NCI-H2029 treated with DMSO at 0.1 percent for 48 hours (cell line): ENCODE measurements at regions not wholly inside any gene's neighbourhood (a gene's known extent, or its start where the extent isn't known, plus 50 kb on each side); places are given as distances from the start of the nearest gene placed in this dataset.

Experiments
- DNase-seq: peaks from one replicate; lab custom pipeline; 2025; lab: John Stamatoyannopoulos, UW

DNA sequence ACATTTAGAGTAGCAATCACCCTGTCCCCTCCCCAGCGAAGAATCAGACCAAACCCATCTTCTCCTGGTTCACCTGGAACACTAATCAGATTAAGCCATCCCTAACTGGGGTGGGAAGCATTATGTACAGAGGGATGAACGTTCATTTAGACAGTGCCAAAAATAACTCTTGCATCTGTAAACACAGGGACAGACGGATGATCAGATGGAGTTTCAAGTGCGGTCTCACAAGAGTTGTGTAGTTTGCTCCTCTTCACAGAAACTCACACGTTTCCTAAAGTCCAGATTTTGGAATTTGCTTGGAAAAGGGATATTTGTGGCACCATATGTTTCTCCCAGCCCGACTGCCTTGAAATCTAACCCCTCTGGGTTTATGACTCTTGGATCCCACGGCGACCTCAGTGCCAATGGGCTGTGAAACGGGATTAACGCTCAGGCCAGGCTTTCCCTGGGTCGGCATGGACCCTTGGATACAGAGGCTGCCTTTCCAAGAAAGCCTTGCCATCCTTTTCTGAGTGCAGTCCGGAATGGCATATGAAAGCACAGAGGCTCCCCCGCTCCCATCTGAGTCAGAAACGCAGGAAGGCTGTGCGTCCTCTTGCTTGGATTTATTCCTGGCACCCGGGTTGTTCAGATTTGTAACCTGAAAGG is 293.2 kb upstream of the HABP2 start:
- no peak for DNase-seq

DNA sequence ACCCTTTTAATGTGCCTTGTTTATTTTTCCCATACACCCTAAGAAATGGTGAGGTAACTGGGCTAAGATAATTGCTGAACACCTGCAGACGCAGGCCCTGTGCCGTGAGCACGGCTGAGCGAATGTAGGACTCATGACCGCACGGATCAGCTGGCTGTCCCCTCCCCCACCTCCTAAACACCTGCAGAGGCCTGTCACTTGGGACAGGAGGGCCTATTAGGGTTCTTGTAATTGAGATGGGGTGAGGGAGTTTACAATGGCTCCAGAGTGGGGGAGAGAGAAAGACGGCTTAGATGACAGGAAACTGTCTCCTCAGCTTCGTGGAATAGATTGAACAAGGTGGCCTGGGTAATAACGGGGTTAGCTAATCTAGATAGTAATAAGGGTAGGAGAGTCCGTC is 291.7 kb upstream of the HABP2 start:
- no peak for DNase-seq

DNA sequence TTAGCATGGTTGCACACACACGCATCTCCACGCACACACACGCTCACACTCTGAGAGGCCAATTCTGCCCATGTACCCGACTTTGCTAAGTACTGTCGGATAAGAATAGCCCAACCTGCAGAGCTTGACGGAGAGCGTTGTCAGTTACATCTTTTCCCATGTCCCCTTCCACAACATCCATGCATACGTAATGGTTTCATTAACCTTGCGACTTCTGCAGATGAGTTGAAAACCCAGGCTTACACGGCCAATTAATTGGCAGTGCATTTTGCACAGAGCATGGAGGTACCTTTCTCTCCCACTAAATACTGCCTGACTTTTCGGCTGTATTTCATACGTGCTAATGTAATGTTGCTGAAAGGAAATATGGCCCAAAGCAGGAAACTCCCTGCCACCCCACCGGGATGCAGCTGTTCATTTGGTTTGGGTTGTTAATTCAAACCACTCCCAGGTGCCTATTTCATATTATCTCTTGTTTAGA is 291.2 kb upstream of the HABP2 start:
- DNase-seq, result no peak

DNA sequence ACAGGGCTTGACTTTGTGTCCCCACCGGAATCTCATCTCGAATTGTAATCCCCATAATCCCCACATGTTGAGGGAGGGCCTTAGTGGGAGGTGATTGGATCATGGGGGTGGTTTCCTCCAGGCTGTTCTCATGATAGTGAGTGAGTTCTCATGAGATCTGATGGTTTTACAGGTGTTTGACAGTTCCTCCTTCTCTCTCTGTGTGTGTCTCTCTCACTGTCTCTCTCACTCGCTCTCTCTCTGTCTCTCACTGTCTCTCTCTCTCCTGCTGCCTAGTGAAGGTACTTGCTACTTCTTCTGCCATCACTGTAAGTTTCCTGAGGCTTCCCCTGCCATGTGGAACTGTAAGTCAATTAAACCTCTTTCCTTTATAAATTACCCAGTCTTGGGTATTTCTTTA is 289.8 kb upstream of the HABP2 start:
- DNase-seq, result no peak

DNA sequence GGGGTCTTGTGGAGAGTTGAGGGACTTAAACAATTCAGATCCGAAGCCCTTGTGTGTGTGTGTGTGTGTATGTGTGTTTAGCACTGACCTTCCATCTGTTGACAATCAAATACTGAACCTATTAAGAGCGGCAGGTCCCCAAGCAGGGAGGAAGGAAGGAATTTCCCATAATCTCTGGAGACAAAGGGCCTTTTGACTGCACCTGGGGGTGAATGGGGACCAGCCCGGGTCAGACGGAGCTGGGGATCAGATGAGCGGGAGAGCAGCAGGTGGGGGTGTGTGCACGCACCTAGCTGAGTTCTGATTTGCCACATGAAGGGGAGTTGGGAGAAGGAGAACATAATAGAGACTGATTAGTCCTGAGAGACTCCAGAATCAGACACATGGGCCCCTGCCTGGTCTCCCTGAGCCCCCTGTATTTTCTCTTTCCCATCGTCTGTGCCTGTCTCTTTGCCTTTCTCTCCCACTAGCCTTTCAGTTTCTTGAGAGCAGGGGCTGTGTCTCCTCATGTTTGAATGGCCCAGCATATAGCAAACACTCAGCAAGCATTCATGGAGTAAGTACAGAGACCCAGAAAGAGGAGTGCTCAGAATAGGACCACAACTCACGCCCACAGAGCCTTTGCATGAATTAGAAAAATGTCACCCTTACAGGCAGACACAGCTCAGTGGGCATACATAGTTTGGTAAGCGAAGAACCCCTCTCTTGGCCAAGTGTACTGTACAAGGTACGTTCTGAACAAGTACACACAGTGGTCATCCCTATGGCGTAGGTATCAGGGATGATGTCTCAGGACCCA is 288.3 kb upstream of the HABP2 start:
- no peak for DNase-seq

DNA sequence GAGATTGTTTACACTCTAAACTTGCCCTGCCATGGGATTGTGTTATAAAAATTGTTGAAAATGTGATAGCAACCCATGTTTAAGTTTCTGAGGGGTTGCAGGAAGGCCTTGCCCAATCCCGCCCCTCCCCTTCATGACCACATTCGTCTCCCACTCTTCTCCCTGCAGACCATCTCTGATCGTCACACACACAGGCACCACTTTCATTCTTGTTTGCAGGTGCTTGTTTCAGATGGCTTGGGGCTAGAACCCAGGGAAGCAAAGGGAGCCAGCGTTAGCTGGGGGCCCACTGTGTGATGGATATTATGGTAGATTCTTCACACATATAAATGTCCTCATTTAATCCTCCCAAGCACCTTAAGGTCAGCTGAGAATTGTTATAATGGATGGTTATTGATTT is 286.7 kb upstream of the HABP2 start:
- no peak for DNase-seq

DNA sequence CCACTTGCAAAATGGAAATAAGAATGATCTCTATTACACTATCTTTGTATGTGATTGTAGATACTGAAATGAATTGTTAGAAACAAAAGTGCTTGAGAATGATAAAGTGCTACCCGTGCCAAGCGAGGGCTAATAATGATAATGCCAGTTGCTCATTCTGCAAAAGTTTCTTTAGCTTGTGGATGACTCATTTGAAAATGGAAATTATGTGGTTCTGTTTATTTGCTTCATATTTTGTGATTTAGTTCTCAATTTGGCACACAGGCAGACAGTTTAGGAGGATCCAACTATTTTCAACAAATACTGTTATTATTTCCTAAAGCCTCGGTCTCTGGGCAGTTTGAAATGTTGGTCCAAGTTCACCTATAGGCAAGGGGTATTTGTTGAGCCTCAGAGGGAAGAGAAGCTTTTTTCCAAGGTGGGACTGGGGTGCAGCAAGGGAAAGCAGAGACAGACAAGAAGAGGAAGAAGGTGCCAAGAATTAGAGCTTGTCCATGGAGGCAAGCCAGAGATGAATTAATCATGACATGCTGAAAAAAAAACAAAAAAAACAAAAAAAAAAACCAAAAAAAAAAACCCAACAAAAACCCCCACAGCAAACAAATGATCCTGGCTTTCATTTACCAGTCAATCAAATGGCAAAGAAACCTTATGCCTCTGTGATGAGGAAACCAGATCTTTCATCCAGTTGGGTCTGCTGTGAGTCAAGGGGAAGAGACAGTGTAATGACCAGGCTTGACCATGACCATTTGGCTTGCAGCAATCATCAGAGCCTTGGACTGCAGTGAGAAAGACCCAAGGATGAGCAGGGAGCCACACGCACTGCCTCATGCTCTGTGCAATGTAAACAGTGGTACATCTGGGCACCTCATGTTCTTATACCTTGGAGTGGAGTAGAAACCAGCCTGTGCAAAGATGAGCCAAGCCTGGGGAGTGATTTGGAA is 285.0 kb upstream of the HABP2 start:
- DNase-seq, result no peak

DNA sequence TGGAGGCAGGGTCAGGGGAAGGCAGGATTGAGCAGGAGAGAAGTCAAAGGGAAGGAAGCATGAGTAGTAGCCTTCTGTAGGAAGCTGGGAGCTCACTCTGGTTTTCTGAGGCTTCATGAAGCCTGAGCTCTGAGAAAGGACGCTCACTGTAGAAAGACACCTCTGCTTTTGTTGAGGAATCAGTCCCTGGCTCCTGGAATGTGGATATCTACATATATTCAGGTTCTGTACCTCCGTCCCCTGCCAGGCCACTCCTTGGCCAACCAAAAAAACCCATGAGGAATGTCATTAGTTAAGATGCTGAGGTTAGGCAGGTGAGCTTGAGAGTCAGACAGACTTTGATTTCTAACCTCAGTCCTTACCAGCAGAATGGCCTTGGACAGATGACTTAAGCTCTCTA is 283.5 kb upstream of the HABP2 start:
- no peak for DNase-seq

DNA sequence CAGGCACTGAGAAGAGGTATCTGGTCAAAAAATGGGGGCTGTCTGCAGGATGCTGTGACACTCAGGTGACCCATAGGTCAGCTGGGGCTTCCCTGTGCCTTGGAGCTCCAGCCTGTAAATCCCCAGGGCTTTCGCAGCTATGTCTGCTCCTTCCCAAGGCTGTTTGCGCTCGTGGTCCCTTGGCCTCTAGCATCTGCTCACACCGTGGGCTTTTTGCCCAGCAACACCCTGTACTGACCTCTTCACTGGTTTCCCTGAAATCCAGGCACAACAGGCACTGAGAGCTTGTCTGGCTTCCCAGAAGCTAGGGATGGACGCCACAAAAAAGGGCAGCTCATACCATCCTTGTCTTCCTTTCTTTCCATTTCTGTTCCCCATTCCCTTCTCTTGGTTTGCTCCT is 280.3 kb upstream of the HABP2 start:
- DNase-seq, result no peak

DNA sequence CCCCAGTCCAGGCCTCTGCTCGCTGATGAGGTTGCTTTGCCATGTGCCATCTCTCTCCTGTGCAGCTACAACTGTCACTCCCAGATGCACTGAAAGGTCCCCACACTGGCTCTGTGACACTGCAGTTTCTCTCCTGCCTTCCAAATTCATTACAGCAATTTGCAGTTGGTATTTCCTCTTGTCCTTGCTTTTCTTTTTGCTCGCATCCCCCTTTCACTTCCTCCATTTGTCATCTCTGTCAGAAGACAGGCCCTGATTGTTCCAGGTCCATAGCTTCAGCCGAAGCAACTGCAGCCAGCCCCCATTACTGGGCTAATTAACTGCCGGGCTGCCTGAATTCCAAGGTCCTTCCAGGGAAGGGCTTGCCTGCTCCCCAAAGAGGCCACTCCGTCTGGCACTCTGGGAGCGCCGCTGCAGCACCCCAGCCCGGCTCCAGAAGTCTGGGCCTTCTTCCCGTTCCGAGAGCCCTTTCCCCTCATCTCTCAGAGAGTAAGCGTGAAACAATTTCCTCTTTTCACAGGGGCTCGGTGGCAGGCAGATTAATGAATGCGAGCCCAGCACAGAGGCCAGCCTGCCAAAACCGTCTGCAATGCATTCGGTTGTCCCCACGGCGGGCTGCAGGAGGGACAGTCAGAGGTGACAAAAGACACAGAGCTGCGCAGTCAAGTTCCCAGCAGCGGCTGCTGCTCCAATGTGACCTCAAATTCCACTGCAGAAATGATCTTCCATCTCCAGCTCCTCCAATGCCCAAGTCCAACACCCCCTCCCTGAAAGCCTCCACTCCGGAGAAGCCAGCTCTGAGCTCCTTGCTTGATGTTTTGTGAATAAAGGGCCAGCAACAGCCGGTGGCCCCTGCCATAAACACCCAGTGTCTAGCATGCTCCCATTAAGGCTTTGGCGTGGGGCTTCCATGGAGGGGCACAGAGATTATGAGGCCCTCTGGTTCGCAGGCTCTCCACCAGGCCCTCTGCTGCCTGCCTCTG is 279.4 kb upstream of the HABP2 start:
- no peak for DNase-seq

DNA sequence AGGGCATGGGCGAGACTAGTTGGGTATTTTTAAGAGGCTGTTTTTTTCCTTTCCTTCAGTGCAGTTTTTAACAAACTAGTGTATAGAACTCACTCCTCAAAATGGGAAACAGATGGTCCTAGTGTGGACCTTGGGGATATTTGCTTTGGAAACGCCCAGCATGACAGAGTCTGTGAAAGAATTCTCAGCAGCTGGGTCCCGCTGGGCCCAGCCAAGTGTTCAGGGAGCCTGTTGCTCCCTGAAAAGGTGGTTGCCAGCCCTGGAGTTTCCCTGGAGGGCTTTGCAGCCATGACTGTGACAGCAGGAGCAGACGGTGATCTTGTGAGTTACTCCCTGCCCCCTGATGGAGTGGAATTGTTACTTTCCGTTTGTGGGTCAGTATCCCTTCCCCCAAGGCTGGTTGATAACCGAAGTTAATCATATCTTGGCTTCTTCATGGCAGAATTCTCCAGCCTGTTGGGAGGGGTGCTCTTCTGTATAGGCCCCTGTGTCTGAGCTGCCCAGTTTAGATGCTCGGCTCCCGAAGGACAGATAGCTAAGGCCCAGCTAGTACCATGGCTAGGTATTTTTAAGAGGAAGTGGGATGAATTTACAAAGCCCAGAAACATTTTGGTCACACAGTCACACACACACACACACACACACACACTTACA is 278.6 kb upstream of the HABP2 start:
- DNase-seq, result no peak

DNA sequence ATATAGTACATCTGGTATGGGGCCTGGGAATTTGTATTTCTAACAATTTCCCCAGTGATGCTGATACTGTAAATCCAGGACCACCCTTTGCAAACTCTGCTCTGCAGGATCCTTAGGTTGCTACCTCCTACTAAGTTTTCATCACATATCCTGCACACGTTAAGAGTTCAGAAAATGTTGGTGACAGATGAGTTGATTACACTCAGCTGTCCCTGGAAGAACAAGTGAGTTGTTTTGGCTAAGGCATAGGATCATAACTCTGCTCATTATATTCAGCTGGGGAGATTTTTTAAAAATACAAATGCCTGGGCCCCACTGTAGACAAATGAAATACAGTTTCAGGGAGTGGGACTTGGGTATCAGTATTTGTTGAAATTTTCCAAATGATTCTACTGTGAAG is 274.6 kb upstream of the HABP2 start:
- DNase-seq, result no peak

DNA sequence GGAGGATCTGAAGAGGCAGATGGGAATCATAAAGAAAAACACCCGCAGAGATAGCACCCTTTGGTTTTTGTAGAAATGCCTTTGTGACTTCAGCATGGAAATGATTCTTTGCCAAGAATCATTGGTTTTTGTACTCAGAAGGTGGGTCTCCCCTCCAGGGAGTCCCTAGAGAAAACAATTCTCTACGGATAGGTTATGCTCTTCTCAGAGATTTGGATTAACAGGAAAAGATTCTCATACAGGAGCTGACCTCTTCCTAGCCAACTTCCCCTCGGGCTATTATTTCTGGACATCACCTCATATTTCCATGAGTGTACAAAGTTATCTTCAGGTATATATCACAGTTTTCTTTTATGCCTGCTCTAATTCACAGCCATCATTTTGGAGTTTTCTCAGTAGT is 274.2 kb upstream of the HABP2 start:
- DNase-seq, result no peak

DNA sequence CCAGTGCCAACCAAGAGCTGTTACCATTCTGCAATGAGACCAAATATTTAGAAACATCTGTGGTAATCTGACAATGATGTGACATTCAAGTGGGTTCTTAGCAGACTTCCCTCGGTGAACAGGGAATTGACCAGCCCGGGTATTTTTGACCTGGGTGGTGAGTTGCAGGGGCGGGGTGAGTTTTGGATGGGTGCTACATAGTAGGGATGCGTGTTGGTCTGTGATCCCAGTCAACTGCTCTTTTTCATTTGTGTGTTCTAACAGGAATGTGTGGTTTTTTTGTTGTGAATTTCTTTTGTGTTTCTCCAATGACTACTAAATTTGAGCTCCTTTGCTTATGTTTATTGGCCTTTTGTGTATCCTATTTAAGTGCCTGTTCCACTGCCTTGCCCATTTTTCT is 273.6 kb upstream of the HABP2 start:
- no peak for DNase-seq

DNA sequence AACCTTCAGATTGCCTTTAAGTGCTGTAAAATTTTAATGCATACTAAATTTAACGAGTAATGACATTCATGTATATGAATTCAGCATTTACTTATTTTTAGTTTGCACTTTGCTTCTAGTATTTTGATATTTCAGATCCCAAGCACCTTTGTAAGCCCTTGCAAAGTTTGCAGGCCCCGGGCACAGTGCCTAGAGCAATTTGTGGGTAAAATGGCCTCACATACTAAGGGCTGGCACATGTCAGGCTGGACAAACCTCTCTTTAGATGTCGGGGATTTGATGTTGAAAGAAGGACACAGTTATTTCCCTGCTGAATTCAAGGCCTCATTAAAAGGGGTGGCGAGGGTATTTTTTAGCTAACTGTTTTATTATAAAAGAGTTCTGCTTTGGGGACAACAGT is 270.3 kb upstream of the HABP2 start:
- no peak for DNase-seq

DNA sequence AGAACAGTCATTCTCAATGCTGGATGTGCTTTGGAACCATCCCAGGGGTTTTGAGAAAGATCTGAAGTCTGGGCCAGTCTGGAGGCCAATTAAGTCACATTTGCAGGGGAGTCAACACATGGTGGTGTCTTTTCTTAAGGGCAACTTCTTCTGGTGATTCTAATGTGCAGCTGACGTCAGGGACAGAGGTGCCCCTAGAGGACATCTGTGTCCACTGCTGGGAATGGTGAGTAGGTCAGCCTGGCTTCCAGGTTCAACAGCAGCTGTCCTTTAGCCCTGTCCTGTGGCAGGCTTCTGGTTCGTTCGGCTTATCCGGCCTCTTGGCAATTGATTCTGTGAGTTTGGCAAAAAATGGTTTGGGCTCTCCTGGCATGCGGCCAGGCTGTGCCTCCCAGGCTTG is 269.7 kb upstream of the HABP2 start:
- no peak for DNase-seq

DNA sequence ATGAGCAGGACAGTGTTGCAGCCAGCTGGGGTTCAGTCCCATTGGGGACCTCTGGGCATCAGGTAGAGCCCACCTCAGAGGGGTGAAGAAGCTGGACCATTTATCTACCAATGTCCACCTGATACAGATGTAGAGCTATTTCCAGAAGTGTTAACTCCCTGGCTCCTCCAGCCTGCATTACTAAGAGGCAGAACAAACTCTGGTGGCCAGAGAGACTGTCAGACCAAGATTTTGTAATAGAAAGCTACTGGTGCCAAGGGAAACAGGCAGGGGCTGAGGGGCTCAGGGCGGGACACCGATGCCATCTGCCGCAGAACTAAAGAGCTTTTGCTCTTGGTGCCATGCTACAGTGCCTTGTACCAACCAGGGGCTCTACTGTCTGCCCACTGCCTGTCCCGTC is 268.2 kb upstream of the HABP2 start:
- no peak for DNase-seq

DNA sequence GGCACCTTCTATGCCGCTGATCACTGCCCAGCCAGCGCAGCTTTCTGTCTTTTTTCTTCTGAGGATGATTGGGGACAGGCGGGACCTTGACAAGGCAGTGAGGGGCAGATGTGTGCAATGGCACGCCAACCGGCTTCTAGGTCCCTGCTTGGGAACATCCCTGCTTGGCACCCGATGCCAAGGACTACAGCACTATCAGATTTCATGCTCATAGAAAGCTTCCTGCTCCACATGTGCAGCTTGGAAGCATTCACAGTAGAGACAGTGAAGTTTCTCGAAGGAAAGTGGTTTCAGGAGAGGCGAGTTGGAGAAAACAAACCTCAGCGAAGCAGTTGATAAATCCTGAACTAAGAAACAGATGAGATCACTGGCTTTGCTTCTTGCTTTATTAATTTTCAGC is 267.5 kb upstream of the HABP2 start:
- DNase-seq, result no peak

DNA sequence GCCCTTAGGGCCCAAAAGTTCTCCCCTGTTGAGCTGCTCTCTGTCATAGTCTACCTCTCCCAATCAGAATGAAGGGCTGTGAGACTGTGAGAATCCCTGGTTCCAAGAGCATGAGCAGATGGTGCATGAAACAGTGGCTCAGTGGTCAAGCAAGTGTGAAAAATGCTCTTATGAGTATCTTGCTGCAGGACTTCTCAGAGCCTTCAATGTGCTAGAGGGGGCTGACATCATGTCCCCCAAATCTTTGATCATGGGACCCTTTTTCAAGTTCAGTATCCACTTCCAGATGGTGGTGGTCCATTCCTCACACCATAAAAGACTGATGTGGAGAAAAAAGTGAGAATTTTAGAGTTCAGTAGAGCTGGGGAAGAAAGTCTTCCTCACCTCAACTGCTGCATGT is 265.3 kb upstream of the HABP2 start:
- no peak for DNase-seq

DNA sequence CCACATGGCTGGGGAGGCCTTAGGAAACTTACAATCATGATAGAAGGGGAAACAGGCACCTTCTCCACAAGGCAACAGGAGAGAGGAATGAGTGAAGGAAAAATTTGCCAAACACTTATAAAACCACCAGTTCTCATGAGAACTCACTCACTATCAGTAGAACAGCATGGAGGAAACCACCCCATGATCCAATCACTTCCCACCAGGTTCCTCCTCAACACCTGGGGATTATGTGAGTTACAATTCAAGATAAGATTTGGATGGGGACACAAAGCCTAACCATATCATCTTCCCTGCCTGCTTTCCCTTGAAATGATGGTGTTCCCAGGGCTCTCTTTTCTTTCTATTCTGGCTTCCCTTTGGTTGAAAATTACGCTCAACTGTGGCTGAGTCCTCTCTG is 262.7 kb upstream of the HABP2 start:
- DNase-seq, result no peak

DNA sequence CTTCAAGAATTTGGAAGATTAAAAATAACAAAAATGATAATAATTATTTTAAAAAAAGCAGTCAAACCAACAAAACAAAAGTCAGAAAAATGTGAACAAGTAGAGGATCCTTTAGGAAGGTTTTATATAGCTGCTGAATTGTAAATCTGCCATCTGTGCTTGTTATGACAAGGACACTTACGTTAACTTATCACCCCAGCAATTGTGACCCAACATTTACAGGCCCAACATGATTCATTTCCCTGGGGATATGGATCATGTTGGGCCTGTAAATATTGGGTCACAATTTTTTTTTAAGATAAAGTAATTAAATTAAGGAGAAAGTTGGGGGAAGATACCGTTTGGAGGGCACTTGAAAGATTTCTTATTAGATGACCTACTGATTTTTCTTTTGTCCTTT is 261.4 kb upstream of the HABP2 start:
- DNase-seq, result no peak
